D341Med (cell line): ENCODE measurements at regions not wholly inside any gene's neighbourhood (a gene's known extent, or its start where the extent isn't known, plus 50 kb on each side); places are given as distances from the start of the nearest gene placed in this dataset.
"Not testable (repeated sequence)": the region's sequence is repeated elsewhere in the genome, so short reads cannot be mapped to it uniquely, and the experiment has no call there.

Source experiments
- DNase-seq: peaks from one replicate; pipeline ENCODE4 v3.0.0; 2012; ENCODE audit warnings: low spot score

DNA sequence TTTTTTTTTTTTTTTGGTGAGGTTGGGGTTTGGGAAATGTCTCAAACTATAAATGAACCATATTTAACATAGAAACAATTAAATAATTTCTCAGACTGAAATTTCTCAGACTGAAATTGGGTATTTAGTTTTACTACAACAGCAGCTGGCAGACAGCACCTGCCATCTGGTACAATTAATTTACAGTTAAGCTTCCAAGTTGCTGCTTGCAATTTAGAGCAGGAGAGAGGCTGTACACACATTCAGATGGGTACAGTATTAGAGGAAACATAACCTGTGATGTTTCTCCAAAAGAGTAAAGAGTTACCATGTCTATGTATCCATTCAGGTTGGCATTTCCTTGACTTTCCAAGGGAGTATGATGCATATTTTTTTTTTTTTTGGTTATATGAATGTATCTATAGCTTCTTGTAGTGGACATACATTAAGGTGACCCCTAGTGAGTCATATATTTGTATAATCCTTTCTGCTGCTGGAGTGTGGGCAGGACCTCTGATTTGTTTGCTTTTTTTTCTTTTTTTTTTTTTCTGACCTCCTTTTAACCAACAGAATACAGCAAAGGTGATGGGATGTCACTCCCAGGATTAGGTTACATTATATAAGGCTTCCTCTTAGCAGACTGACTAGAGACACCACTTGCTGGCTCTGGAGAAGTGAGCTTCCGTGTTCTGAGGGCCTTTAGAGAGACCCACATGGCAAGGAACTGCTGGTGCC is 201.7 kb downstream of the PTH2R start:
- DNase-seq = peak; percentile 34

DNA sequence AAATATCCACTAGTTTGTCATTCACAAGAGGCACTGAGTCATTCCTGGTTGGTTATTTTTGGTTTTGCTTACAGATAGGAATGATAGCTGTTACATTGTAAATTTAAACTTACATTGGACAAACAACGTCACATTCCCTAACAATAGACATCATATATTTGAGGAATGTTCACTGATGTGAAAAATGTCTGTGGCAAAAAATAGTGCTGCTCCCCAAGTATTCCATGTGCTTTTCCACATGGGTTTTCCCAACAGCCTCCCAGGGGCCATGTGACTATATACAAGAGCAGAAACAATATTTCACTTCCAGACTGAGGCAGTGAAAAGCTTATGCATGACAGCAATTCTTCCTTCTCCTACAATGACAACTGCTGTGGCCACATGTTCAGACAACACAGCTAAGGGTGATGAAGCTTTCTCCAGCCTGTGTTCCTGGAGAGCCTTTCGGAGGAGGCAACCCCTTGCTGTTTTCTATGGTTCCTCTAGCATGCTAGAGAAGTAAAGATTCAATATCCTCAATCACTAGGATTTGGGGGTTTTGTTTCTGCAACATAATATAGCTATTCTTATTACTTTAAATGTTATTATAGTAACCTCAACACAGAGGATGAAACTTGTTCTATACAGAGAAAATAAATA is 202.7 kb downstream of the PTH2R start:
- no peak for DNase-seq

DNA sequence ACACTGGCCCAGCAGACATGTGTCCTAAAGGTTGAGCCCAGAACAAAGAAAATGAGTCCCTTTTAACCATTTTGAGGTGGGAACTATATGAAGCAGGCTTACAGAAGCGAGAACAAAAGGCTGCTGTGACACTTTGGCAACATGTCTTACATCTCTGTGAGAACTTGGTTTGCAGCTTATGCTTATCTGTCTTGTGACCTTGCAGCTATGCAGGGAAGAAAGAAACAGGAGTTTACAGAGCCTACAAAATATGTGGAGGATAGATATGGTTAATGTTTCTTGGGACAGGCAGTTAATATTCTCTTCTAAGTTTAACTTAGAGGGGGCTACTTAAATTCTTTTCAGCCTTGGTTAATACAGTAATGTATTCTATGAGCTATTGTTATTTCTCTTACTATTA is 209.1 kb downstream of the PTH2R start:
- not testable (repeated sequence) for DNase-seq

DNA sequence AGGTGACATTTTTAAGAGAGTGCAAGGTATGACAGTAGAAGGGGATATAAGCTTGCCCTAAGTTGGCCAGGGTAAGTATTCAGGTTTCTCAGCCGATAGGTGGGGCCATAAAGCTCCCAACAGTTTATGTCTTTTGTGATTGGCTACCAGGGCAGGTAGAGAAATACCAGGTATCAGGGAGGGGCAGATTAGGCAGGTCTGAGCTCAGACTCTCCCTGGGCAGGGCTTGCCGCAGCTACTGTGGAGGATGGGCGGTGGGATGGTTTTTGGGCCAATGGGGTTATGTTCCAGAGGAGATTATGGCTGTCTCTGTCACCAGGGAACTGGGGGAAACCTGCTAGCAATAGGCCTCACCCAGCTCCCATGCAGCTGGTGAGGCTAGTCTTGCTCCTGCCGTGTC is 211.6 kb downstream of the PTH2R start:
- DNase-seq = no peak

DNA sequence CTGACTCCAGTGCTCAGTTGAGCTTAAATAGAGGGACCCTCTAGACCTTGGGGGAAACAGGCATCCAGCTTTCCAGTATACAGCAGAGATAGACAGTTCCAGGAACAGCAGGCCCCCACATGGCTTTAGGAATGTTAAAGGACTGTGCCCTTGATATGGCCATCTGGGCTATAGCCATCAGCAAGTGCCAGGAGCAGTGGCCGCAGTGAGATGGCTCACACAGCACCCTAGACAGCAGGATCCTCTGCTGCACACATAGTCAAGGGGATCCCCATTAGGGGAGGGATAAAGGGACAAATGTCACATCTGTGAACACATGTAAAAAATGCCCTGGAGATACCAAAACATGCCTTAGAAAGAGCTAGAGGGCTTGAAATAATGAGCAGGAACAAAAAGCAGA is 213.4 kb downstream of the PTH2R start:
- no peak for DNase-seq

DNA sequence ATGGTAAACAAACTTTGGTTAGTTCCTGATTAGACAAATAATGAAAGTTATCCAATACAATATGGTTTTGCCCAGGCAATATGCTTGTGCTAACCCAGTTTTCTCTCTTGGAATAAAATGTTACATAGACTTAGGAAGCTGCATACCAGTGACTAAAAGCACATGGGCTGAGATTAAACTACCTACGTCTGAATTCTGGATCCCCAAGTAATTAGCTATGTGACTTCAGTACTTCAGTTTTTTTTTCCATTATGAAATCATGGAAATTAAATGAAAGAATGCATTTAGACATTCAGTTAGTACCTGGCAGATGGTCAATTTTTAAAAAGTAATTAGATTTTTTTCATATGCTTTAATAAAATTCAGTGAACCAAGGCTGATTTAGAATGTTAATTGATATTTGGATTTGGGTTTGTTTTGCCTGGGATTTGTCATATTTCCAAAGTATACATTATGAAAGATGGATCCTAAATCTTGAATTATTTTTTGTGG is 213.9 kb downstream of the PTH2R start:
- DNase-seq = no peak

DNA sequence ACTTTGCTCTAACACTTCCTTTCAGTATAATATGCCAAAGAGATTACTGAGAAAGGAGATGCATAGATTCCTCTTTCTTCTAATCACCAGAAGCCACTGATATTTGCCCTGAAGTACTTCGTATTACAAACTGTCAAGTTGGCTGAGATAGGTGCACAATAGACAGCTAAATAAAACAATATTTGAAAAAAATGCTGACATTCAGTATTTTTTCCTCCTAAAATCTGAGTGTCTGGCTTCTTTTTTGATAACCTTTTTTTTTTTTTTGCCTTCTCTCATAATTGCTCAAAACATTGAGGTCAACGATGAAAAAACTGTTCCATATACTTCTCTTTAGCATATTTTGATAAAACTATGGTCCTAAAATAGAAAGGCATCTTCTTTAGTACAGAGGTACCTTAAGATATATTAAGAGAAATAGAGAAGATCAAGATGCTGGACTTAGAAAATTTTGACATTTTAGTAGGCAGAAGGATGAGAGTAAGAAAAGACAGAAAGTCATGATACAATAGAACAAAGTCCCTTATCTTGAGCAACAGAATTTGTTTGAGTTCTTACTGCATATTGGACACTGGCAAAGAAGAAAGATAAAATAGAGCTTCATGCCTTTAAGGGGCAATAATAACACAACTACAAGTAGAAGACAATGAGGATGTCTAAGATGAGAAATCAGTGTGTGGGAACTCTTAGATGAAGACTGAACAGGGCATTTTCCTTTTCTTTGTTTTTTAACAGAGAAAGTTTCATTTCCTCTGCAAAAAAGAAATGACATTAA is 220.7 kb downstream of the PTH2R start:
- no peak for DNase-seq

DNA sequence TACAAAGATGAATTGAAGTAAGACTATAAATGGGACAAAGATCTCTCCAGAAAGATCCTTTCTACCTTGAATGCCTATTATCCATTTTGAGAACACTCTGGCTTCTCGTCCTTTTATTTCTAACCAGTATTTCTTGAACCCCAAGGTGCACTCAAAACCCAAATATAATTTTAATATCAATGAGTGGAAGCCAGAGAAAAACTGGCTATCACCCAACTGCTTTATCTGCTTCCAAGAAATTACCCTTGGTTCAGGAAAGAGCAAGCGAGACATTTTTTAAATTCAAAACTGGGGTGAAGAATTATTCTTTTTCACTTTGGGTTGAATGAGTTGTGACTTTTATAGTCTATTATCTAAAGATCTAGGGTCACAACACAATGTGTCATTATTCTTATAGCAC is 221.3 kb downstream of the PTH2R start:
- no peak for DNase-seq

DNA sequence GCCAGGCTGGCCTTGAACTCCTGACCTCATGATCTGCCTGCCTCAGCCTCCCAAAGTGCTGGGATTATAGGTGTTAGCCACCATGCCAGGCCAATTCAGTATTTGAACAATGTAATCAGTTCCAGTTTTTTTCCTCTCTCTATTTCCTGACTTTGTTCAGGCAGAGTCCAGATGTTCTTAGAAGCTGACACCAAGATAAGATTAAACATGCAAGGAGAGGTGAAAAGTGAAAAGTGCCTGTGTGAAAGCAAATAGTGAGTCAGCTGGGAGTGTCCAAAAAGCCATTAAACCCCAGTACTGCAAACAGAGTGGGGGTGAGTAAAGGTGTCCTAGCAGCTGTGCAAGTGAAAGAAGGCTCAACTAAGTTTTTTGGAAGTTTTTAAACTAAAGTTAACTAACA is 231.5 kb downstream of the PTH2R start:
- DNase-seq = no peak

DNA sequence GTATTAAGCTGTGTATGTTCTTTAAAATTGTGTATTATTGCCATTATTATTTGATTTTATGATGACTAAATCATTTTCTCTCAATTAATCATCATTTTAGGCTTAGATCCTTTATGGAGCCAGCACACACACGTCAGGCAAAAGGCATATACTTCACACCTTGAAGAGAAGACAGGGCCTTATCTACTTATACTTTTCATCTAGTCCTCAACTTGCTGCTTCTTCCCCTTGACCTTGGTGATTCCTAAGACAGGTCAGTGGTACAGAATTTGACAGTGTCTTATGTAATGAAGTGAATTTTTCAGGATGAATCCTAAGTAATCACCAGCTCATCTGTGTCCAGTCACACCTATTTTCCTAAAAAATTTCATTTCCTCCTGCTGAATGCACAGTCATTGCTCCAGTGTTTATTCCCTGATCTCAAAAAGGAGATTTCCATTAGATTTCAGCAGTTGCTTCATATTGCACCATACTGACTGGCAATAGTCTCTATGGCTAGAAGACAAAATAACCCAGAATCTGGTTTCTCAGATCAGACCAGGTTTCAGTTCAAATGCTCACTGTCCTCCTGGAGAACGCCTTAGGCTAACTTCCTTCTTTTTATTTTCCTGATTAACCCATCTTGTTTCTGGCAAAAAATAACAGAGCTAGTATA is 235.7 kb downstream of the PTH2R start:
- DNase-seq = no peak

DNA sequence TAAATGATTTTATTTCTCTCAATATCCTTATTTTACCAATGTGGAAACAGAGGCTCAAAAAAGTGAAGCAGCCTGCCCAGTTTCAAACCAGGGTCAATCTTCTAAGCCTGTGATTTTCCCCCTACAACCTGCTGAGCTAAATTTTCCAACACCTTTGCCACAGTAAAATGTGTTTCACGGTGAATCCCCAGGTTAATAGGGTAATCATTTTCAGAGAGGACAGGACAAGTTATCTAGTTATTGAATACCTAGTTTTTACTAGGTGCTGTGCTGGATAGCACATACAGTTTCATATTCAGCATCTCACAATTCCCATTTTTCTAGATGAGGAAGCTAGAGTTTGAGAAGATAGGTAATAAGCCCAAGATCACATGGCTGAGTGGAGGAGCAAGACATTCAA is 236.6 kb downstream of the PTH2R start:
- DNase-seq = no peak

DNA sequence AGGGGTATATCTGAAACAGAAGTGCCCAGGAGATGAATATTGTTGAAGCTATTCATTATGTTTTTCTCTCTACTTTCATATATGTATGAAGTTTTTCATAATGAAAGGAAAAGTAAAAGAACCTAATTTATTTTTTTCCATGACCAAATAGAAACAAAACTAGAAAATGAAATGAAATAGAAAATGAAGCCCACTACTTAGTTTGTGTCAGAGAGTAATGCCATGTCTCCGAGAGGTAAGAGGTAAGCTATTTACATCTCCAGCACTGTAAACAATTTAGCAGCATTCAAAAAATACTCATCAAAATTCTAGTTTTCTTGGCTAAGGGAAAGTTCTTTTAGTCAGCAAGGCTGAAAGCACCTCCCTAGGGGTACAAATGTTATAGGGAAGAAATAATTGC is 238.6 kb downstream of the PTH2R start:
- no peak for DNase-seq

DNA sequence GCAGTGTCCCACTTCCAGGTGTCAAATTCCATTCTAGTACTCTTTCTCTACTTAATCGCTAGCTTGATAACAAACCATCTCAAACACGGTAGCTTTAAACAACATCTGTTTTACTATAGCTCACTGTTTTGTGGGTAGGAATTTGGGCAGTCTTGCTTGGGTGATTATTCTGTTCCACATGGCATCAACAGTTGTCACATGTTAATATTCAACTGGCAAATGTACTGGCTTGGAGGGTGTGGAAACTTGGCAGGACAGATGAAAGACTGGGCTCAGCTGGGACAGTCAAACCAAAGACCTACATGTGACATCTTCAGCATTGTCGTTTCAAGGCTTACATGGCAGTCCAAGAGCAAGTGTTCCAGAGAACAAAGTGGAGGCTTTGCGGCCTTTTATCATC is 241.8 kb downstream of the PTH2R start:
- DNase-seq = no peak

DNA sequence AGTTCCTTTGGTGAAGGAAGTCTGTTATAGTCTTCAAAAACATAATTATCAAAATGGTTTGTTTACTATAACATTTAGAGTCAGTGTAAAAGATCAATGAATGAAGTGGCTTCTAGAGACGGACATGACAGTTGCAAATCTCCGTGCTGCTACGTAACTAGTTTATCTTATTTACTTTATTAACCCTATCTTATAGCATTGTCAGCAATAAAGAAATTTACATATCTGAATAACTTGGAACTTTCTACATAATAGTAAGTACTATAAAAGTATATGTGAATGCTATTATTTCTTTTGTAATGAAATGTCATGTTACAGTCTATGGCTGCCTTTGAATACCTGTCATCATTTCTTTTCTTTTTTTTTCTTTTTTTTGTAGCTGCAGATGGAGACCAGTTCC is 246.8 kb downstream of the PTH2R start:
- DNase-seq = no peak

DNA sequence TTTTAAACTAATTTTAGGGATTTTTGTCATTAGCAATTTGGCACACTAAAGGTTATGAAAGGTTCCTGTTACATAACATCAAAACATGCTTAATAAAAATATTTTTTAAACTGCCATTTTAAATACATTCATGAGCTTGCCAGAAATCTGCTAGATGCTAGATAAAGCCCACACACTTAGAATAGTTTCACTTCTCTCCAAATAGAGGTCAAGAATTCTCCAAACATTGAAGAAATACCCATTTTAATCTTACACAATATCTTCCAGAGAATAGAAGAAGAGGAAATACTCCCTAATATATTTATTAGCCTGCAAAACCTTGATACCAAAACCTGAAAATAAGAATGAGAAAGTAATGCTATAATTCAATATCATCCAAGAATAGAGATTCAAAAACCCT is 247.5 kb downstream of the PTH2R start:
- no peak for DNase-seq

DNA sequence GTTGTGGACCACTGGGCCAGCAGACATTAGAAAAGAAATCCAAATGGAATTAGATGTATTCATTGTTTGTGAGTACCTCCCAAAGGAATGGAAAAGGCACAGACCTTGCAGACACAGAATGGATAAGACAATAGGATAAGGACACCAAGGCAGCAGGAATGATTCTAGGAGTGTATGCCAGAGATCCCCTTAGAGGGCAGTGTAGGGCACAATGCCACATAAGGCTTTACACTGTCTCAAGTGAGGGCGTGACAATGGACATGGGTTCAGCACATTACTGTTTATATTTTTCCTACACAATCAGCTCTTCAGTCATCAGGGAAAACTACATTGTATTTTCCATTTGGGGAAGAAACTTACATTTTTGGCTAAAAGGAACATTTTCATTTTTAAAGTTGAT is 250.9 kb downstream of the PTH2R start:
- DNase-seq = peak; percentile 21

DNA sequence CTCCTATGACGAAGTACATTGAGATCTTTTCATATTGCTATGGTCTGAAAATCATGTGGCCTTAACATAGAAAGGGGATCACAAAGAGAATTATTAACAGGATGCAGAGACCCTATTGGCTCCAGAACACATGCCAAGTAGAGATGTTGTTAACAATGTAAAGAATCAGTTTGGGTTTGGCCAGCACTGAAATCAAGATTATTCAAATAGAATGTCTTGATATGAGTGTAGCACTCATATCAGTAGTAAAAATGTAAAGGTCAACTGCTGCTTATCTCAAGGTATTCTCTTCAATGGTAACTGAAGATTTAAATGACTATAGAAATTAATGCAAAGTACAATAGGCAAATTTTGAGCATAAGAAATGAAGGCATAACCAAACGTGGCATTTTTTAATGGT is 262.8 kb downstream of the PTH2R start:
- DNase-seq = no peak

DNA sequence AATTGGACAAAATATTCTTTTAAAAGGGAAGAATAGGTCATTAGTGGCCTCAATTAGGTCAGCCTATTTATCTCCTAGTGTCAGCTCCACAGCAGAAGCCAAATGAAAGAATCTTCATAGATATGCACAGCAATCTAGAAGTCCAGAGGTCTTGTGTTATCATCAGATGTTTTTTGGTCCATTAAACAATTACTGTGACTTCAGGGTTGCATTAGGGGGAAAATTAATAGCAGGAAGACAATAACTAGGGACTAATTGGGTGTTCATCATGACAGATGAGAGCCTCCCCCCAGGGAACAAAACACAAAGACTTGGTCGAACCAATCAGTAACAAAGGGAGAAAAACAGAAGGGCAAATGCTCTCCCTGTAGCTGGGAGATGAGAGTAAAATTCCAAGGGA is 264.7 kb downstream of the PTH2R start:
- DNase-seq = no peak

DNA sequence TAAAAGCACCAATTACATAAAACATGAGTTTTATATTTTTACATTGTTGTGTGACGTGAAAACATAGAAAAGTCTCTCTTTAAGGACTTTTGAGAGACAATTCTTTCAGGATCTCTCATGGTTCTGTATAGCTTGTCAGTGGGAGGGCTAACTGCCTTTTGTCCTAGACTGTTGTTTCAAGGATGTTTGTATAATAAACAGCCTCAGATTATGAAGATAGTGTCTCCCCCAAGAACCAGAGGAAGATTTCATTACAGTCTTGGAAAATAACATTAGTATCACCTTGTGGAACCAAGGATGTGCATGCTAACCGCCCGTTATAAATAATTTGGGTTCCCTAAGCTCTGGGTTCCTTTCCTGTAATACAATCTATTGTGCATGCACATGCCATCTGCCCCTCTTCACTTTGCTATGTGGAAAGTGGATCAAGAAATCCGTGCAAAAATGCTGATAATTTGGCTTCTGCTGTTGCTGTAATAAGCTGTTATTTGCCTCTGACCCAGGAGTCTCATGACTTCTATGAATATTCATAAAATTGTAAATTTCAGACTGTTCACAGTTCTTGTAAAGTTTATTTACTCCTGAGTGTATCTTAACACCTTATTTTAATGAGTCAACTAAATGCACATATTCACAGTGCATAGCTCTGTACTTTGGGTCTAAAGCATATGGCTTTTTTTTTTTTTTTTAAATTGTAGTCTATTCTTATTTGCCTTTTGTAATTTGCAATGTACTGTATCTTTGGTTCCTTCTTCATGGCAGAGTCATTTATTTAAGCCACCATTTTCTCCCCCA is 265.5 kb downstream of the PTH2R start:
- DNase-seq = no peak

DNA sequence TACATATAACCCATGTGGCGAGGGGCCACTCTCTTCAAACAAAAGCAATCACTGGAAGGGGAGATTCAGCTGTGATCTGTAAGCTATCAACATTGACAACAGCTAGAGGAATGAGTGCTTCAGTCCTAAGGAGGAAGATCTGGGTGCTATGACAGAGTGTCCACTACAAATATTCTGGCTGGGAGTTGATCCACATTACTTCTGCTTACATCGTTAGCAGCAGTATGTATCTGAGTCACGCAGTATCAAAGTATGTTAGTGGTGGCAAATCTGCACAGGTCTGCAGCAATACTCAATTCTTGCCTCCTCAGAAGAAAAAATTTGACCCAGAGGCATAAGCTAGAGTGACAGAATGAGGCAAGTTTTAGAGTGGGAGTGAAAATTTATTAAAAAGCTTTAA is 267.0 kb downstream of the PTH2R start:
- no peak for DNase-seq

DNA sequence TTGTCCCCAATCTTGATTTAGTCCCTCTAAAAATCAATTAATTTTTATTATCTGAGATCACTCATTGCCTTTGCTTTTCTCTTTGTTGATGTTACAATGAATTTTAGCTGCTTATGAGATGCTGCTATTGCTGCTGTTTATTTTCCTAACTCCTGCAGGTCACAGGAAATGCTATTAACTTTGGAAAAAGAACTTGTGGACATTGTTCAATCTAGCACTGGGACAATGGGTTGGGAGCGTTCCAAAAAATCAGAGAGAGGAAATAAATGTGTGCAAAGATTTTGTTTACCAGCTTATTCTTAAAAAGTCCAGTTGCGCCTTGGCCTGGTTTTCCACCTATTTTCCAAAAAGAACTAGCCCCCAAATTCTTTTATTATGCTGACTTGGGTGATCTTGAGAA is 268.3 kb downstream of the PTH2R start:
- no peak for DNase-seq

DNA sequence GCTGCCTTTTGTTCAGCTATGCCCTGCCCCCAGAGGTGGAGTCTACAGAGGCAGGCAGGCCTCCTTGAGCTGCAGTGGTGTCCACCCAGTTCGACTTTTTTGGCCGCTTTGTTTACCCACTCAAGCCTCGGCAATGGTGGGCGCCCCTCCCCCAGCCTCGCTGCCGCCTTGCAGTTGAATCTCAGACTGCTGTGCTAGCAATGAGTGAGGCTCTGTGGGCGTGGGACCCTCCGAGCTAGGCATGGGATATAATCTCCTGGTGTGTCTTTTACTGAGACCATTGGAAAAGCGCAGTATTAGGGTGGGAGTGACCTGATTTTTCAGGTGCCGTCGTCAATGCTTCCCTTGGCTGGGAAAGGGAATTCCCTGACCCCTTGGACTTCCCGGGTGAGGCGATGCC is 279.3 kb downstream of the PTH2R start:
- not testable (repeated sequence) for DNase-seq
